ENCODE measurements at regions not wholly inside any gene's neighbourhood (a gene's known extent, or its start where the extent isn't known, plus 50 kb on each side); places are given as distances from the start of the nearest gene placed in this dataset.
"Not testable (repeated sequence)": the region's sequence is repeated elsewhere in the genome, so short reads cannot be mapped to it uniquely, and the experiment has no call there.

- DNase-seq, result no peak
Measured at GRCh38 chr7:125828153-125828700, 898.6 kb upstream of the POT1 start.

GRCh38 chr7:125823538-125823937 lies 893.9 kb upstream of the POT1 start:
- no peak for DNase-seq

GRCh38 chr7:125820495-125820894 lies 890.9 kb upstream of the POT1 start:
- DNase-seq, result no peak

- DNase-seq, result no peak
Measured at GRCh38 chr7:125814100-125814499, 884.5 kb upstream of the POT1 start.

GRCh38 chr7:125806491-125806890 lies 876.9 kb upstream of the POT1 start:
- not testable (repeated sequence) for DNase-seq

- DNase-seq, result no peak
Measured at GRCh38 chr7:125804273-125804672, 874.6 kb upstream of the POT1 start.

GRCh38 chr7:125780153-125780552 lies 850.5 kb upstream of the POT1 start:
- DNase-seq, result no peak

- DNase-seq, result no peak
Measured at GRCh38 chr7:125775317-125775716, 845.7 kb upstream of the POT1 start.

- peak; percentile 41 for DNase-seq
Measured at GRCh38 chr7:125773113-125773785, 843.6 kb upstream of the POT1 start.

- no peak for DNase-seq
Measured at GRCh38 chr7:125747966-125748365, 818.3 kb upstream of the POT1 start.

GRCh38 chr7:125746510-125746909 lies 816.9 kb upstream of the POT1 start:
- no peak for DNase-seq

GRCh38 chr7:125727215-125727614 lies 797.6 kb upstream of the POT1 start:
- DNase-seq, result no peak

- no peak for DNase-seq
Measured at GRCh38 chr7:125695626-125696025, 766.0 kb upstream of the POT1 start.

- no peak for DNase-seq
Measured at GRCh38 chr7:125683156-125683555, 753.5 kb upstream of the POT1 start.

GRCh38 chr7:125681508-125681907 lies 751.9 kb upstream of the POT1 start:
- no peak for DNase-seq

- no peak for DNase-seq
Measured at GRCh38 chr7:125678771-125679170, 749.1 kb upstream of the POT1 start.

- DNase-seq, result no peak
Measured at GRCh38 chr7:125675640-125676039, 746.0 kb upstream of the POT1 start.

GRCh38 chr7:125675169-125675568 lies 745.5 kb upstream of the POT1 start:
- DNase-seq, result no peak

GRCh38 chr7:125670926-125671572 lies 741.4 kb upstream of the POT1 start:
- DNase-seq, result no peak

- DNase-seq, result no peak
Measured at GRCh38 chr7:125668321-125668993, 738.8 kb upstream of the POT1 start.

GRCh38 chr7:125664625-125665024 lies 735.0 kb upstream of the POT1 start:
- no peak for DNase-seq

- no peak for DNase-seq
Measured at GRCh38 chr7:125663961-125664360, 734.3 kb upstream of the POT1 start.

- no peak for DNase-seq
Measured at GRCh38 chr7:125661677-125662076, 732.1 kb upstream of the POT1 start.

GRCh38 chr7:125661006-125661405 lies 731.4 kb upstream of the POT1 start:
- DNase-seq, result no peak
